ENCODE measurements at regions not wholly inside any gene's neighbourhood (a gene's known extent, or its start where the extent isn't known, plus 50 kb on each side); places are given as distances from the start of the nearest gene placed in this dataset.

DNA sequence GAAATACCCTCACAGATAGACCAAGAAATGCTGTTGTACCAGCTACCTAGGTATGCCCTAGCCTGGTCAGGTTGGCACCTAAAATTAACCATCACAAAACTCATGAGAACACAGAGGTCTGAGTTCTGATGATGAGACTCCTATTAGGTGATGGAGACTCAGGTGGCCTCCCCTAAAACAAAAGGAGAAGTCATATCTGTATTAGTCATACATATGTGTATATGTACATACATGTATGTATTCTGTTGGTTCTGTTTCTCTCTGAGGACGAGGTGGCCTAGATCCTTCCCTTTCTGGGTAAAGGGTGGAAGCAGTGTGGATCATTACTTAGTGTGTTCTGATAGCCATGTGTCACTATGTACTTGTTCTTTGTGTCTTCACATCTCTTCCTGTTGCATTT is 207.2 kb upstream of the PRSS1 start:
- TF ChIP-seq, protein P1, sequence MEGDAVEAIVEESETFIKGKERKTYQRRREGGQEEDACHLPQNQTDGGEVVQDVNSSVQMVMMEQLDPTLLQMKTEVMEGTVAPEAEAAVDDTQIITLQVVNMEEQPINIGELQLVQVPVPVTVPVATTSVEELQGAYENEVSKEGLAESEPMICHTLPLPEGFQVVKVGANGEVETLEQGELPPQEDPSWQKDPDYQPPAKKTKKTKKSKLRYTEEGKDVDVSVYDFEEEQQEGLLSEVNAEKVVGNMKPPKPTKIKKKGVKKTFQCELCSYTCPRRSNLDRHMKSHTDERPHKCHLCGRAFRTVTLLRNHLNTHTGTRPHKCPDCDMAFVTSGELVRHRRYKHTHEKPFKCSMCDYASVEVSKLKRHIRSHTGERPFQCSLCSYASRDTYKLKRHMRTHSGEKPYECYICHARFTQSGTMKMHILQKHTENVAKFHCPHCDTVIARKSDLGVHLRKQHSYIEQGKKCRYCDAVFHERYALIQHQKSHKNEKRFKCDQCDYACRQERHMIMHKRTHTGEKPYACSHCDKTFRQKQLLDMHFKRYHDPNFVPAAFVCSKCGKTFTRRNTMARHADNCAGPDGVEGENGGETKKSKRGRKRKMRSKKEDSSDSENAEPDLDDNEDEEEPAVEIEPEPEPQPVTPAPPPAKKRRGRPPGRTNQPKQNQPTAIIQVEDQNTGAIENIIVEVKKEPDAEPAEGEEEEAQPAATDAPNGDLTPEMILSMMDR (IDR thresholded peaks at IDR 0.05): no peak
- TF ChIP-seq POLR2AphosphoS5 (IDR thresholded peaks at IDR 0.05; ENCODE audit: insufficient read depth in 1 of 2, low read depth in 1 of 2): no peak

Measured in vagina (tissue), 2 donors.